Psoas muscle (tissue), 7 donors: ENCODE measurements at regions not wholly inside any gene's neighbourhood (a gene's known extent, or its start where the extent isn't known, plus 50 kb on each side); places are given as distances from the start of the nearest gene placed in this dataset.
A peak's percentile ranks its signal among the peaks of the same experiment; 100 is the strongest.

Experiments used
- ATAC-seq, 4 donors: fragments of 200-7000 bp; cut with Tn5 transposase; one replicate each; pipeline ENCODE4 v1.9.1; 2020; ENCODE audit warnings: moderate library complexity in 3 of 4, mild to moderate bottlenecking in 2 of 4
- DNase-seq, 2 donors: peaks; one replicate each; pipeline ENCODE4 v3.0.0-alpha.2; 2020
- H3K27ac ChIP-seq: fragments of 200-600 bp; one replicate; pipeline ENCODE4 v1.8.0; 2022
- H3K27me3 ChIP-seq, 3 donors: fragments of 200-600 bp in 1 of 3; one replicate each; pipeline versions ENCODE4 v1.6.1 to v1.8.0; 2013 to 2022; ENCODE audit warnings: low read length in 2 of 3, mild to moderate bottlenecking in 2 of 3, moderate library complexity in 1 of 3; ENCODE audit not compliant: insufficient read depth in 3 of 3
- H3K36me3 ChIP-seq, 2 donors: fragments of 200-600 bp in 1 of 2; one replicate each; pipeline versions ENCODE4 v1.6.1 to v1.8.0; 2013 to 2022; ENCODE audit warnings: low read depth in 1 of 2, mild to moderate bottlenecking in 1 of 2, moderate library complexity in 1 of 2; ENCODE audit not compliant: insufficient read depth in 1 of 2
- H3K4me1 ChIP-seq: fragments of 200-600 bp; one replicate; pipeline ENCODE4 v1.8.0; 2022
- H3K4me3 ChIP-seq: fragments of 200-600 bp; one replicate; pipeline ENCODE4 v1.8.0; 2022; ENCODE audit warnings: mild to moderate bottlenecking
- H3K9me3 ChIP-seq: fragments of 200-600 bp; one replicate; pipeline ENCODE4 v1.8.0; 2022
- WGBS, 3 donors: extraction: QIAGEN DNeasy Blood & Tissue Kit; methylation state at CpG; one replicate each; pipeline versions ENCODE4 v1.1.6 to v1.1.7; 2013; 5-methylcytosine and 5-hydroxymethylcytosine counted together
- intact Hi-C, 2 donors: fragments of 100-400 bp; cut with DNase I; formaldehyde crosslinking; loops; one replicate each; pipeline versions ENCODE4 v1.11.0 to v1.14.2; 2022
- TF ChIP-seq, protein P1 (sequence below): fragments of 200-600 bp; IDR thresholded peaks from one replicate; pipeline ENCODE4 v1.8.0; 2022; ENCODE audit warnings: antibody characterized with exemption
- donor health status: healthy with polysubstance abuse.
- donor health status: DM: no; HTN: no; CAD: no; lungs with moderate emphysema.
- donor health status: Bipolar disorder and iron deficiency.
- donor health status: healthy.
- donor health status: DM: yes; HTN: yes; CAD: no.
- donor health status: DM: no; HTN: no; CAD: no.
- donor health status: DM: yes; HTN: yes; CAD: no.

DNA sequence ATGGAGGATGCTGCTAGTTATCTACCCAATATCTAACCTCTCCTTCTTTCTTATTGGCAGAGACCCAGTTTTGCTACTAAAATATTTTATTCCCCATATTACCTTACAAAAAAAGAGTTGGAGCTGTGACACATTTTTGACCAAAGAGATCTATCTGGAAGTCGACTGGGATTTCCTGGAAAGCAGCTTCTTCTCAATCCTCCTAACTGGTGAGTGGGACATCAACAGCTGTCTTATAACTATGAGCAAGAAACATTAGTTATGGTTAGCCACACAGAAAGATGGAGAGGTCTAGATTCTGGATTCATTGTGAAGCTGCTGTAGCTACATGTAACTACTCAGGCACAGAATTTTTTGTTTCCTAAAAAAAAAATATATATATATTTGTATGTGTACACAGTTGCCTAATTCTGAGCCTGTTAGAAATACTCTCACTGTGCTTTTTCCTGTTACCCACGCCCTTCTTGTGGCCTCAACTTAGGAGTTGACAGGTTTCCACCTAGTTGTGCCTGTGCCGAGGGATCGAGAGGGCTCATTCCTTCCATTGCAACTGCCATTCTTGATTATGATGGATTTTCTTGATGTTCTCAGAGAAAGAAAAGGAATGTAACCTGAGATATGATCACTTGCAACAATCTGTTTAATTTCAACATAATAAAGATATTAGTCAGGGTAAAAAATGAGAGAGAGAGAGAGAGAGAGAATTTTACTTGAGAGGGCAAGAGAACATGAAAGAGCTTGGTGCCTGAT, 142.0 kb downstream of the SLC17A6 start:
- TF ChIP-seq, protein P1, sequence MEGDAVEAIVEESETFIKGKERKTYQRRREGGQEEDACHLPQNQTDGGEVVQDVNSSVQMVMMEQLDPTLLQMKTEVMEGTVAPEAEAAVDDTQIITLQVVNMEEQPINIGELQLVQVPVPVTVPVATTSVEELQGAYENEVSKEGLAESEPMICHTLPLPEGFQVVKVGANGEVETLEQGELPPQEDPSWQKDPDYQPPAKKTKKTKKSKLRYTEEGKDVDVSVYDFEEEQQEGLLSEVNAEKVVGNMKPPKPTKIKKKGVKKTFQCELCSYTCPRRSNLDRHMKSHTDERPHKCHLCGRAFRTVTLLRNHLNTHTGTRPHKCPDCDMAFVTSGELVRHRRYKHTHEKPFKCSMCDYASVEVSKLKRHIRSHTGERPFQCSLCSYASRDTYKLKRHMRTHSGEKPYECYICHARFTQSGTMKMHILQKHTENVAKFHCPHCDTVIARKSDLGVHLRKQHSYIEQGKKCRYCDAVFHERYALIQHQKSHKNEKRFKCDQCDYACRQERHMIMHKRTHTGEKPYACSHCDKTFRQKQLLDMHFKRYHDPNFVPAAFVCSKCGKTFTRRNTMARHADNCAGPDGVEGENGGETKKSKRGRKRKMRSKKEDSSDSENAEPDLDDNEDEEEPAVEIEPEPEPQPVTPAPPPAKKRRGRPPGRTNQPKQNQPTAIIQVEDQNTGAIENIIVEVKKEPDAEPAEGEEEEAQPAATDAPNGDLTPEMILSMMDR = no peak
- DNase-seq (no peak), ATAC-seq (no peak)
- Histone ChIP-seq H3K9me3 (no peaks in the 10 kb centered on the region), H3K4me1 (no peaks in the 10 kb centered on the region), H3K27ac (no peak overlapping the region), H3K27me3 (no peaks in the 10 kb centered on the region), H3K4me3 (no peak overlapping the region), H3K36me3 (no peaks in the 10 kb centered on the region)
- WGBS, 3 donors = 59 to 68% (median 65%) methylated on average over 4 of the region's 4 CpGs
- intact Hi-C loops = loop anchor here in 1 of 2 donors (10.0 kb wide), 1 partner anchor 145 kb away; the partner anchor contains the start of gene SLC17A6

DNA sequence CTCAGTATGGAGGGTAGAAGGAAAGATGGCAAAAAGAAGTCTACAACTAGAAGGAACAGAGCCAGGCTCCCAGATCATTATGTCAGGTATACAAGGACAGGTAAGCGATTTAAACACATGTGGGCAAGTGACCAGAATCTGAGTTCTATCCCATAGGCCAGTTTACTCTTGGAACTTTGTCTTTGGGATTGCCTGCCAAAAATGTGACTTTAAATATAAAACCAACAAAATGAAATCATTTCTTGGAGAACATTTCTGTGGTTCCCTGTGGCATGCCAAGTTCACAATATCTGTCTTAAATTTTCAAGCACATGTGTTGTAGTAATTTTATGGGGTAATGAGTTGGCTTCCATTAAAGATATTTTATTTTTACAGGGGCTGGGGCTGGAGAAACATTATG, 141.0 kb downstream of the SLC17A6 start:
- intact Hi-C loops = loop anchor here in 1 of 2 donors (10.0 kb wide), 1 partner anchor 144 kb away; the partner anchor contains the start of gene SLC17A6
- no peak overlapping the region for H3K27ac ChIP-seq
- H3K36me3 ChIP-seq = no peaks in the 10 kb centered on the region
- no peaks in the 10 kb centered on the region for H3K9me3 ChIP-seq
- TF ChIP-seq, protein P1 = no peak
- no peaks in the 10 kb centered on the region for H3K27me3 ChIP-seq
- ATAC-seq (no peak), DNase-seq (no peak)
- no peak overlapping the region for H3K4me3 ChIP-seq
- 71 to 76% (median 73%) methylated on average over 1 of the region's 1 CpG for WGBS, 3 donors
- no peaks in the 10 kb centered on the region for H3K4me1 ChIP-seq

DNA sequence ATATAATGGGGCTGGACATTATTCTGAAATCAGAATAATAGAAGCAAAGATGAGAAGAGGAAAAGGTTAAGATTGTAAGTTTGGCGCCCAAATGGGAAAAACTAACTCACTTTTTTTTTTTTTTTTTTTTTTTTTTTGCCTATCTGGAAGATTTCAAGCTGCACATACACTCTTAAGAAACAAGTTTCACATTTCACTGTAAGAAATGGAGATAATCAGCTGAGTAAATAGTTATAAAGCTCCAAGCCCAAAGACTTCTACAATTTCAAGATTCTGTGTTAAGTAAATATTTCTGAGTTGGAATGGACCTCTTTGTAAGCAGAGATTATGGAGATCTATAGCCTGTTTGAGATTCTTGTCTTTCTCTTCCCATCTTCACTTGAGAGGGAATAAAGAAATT, 140.0 kb downstream of the SLC17A6 start:
- no peak for ATAC-seq
- DNase-seq = no peak
- WGBS, 3 donors = 82 to 100% (median 96%) methylated on average over 1 of the region's 1 CpG
- Histone ChIP-seq H3K4me1 (no peaks in the 10 kb centered on the region), H3K27me3 (no peaks in the 10 kb centered on the region), H3K9me3 (no peaks in the 10 kb centered on the region), H3K27ac (no peak overlapping the region), H3K36me3 (no peaks in the 10 kb centered on the region), H3K4me3 (no peak overlapping the region)
- intact Hi-C loops = loop anchor here in 1 of 2 donors (10.0 kb wide), 1 partner anchor 143 kb away; the partner anchor contains the start of gene SLC17A6
- TF ChIP-seq, protein P1 = no peak

DNA sequence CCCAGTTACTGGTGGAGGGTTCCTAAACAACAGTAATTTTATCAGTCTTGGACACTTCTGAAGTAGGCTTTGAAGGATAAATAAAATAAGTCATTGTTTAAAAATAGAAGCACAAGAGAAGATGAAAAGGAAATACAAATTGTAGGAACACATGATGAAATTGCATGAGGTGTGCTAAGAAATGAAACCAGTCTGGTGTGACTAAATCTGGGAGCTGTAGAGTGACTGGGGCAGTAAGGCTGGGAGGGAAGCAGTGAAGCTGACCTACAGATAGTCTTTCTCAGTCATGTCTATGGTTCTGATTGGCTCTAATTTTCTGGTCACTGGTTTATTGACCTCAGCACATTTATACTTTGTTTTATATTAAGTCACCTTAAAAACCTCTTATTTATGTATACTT, 139.1 kb downstream of the SLC17A6 start:
- TF ChIP-seq, protein P1 = no peak

More for the DNA sequence above, 139.1 kb downstream of the SLC17A6 start:
- H3K36me3 ChIP-seq = no peaks in the 10 kb centered on the region
- no peaks in the 10 kb centered on the region for H3K9me3 ChIP-seq
- H3K4me3 ChIP-seq = no peak overlapping the region
- DNase-seq = no peak
- H3K4me1 ChIP-seq = no peaks in the 10 kb centered on the region
- ATAC-seq = peak in 2 of 4 donors; percentile 67 to 74
- H3K27ac ChIP-seq = no peak overlapping the region
- no peaks in the 10 kb centered on the region for H3K27me3 ChIP-seq
- intact Hi-C loops = loop anchor here in 1 of 2 donors (10.0 kb wide), 1 partner anchor 143 kb away; the partner anchor contains the start of gene SLC17A6
